HepG2 (cell line): ENCODE measurements at regions not wholly inside any gene's neighbourhood (a gene's known extent, or its start where the extent isn't known, plus 50 kb on each side); places are given as distances from the start of the nearest gene placed in this dataset.

Experiments used
- ATAC-seq: fragments of 200-7000 bp; cut with Tn5 transposase; 3 replicates; pipeline ENCODE4 v1.9.1; 2020; ENCODE audit warnings: mild to moderate bottlenecking, moderate library complexity
- BruUV-seq: library from RNA; stranded (reverse); fragments of 400-500 nt; replicated peaks from 2 replicates; lab custom pipeline; 2021; lab: Mats Ljungman, UMichigan
- CTCF ChIA-PET: fragments of 300-600 bp; formaldehyde crosslinking; extraction: SDS; loops from one replicate; lab custom pipeline; 2021; ENCODE audit warnings: low total read pairs, inconsistent platforms, low intra/inter-chr PET ratio; lab: Yijun Ruan, JAX
- POLR2A ChIA-PET: fragments of 350-600 bp; sonication (Branson Sonifier 250); formaldehyde crosslinking; loops from one replicate; lab custom pipeline; 2020; ENCODE audit warnings: antibody characterized with exemption, inconsistent platforms; lab: Yijun Ruan, JAX
- DNase-seq: peaks from one replicate; pipeline ENCODE4 v3.0.0-alpha.2; 2015; ENCODE audit warnings: low spot score
- FAIRE-seq: peaks from 3 replicates; lab custom pipeline; 2011; peaks lifted over from hg19 to GRCh38; lab: Jason Lieb, UNC
- H2AFZ ChIP-seq: one replicate; pipeline ENCODE4 v1.6.1; 2011; ENCODE audit warnings: low read length, inconsistent platforms
- H3K27ac ChIP-seq: fragments of 300-600 bp; 3 replicates; pipeline ENCODE4 v1.8.0; 2011; ENCODE audit warnings: mixed run types, mild to moderate bottlenecking, mixed read lengths, low read length, inconsistent platforms; ENCODE audit not compliant: insufficient read depth; ENCODE audit errors: extremely low read length
- H3K27me3 ChIP-seq, 2 experiments: fragments of 200-600 bp in 1 of 2; 2 replicates in 1 of 2; 3 replicates in 1 of 2; pipeline versions ENCODE4 v1.6.0 to v1.8.0; 2011; ENCODE audit warnings: low read length in 2 of 2, mild to moderate bottlenecking in 2 of 2, moderate library complexity in 2 of 2, inconsistent platforms in 1 of 2; ENCODE audit not compliant: insufficient read depth in 2 of 2, control insufficient read depth in 1 of 2
- H3K36me3 ChIP-seq, 2 experiments: fragments of 200-600 bp in 1 of 2; replicated peaks in 1 of 2; 2 replicates in 1 of 2; 3 replicates in 1 of 2; pipeline versions ENCODE4 v1.5.1 to v1.8.0; 2011; ENCODE audit warnings: low read length in 2 of 2, inconsistent platforms in 1 of 2; ENCODE audit not compliant: insufficient read depth in 2 of 2, control insufficient read depth in 1 of 2
- H3K4me1 ChIP-seq: 2 replicates; pipeline ENCODE4 v1.5.1; 2012; ENCODE audit warnings: low read length, inconsistent platforms; ENCODE audit not compliant: insufficient read depth
- H3K4me2 ChIP-seq: 2 replicates; pipeline ENCODE4 v1.6.0; 2011; ENCODE audit warnings: low read depth, low read length, inconsistent platforms
- H3K4me3 ChIP-seq, 3 experiments: fragments of 200-600 bp in 1 of 3; sonication (generic), shearing (Covaris generic) in 1 of 3; replicated peaks in 1 of 3; 2 replicates each; pipeline ENCODE4 v1.5.1; 2011 to 2016; ENCODE audit warnings: low read length in 3 of 3, inconsistent platforms in 2 of 3, low read depth in 2 of 3, mild to moderate bottlenecking in 2 of 3, control low read depth in 1 of 3, mixed read lengths in 1 of 3; ENCODE audit not compliant: insufficient read depth in 1 of 3
- H3K79me2 ChIP-seq: one replicate; pipeline ENCODE4 v1.6.1; 2011; ENCODE audit warnings: low read length, inconsistent platforms; ENCODE audit not compliant: insufficient read depth
- H3K9ac ChIP-seq: 2 replicates; pipeline ENCODE4 v1.6.0; 2011; ENCODE audit warnings: mild to moderate bottlenecking, low read depth, low read length, inconsistent platforms; ENCODE audit not compliant: insufficient read depth
- H3K9me3 ChIP-seq: 2 replicates; pipeline ENCODE4 v1.5.1; 2012; ENCODE audit warnings: mild to moderate bottlenecking, low read length
- H4K20me1 ChIP-seq: 2 replicates; pipeline ENCODE4 v1.6.0; 2011; ENCODE audit warnings: inconsistent platforms, mild to moderate bottlenecking, low read length, moderate library complexity; ENCODE audit not compliant: insufficient read depth
- FOXO1 ChIP-seq: sonication (generic); formaldehyde crosslinking; IDR thresholded peaks from 2 replicates; pipeline ENCODE4 v1.4.0; 2020; ENCODE audit warnings: missing genetic modification reagents
- GPN1 ChIP-seq: sonication (generic); formaldehyde crosslinking; IDR thresholded peaks from 2 replicates; pipeline ENCODE4 v1.5.1; 2020; ENCODE audit warnings: missing genetic modification reagents, borderline replicate concordance
- HNF4A ChIP-seq: sonication (generic); formaldehyde crosslinking; IDR thresholded peaks from 2 replicates; pipeline ENCODE4 v1.4.0; 2020; ENCODE audit warnings: missing genetic modification reagents
- IRF2 ChIP-seq: IDR thresholded peaks from 2 replicates; pipeline ENCODE4 v1.6.1; 2018; ENCODE audit warnings: missing genetic modification reagents, missing compliant biosample characterization
- MED13 ChIP-seq: sonication (generic); formaldehyde crosslinking; IDR thresholded peaks from 2 replicates; pipeline ENCODE4 v1.5.0; 2020; ENCODE audit warnings: missing genetic modification reagents
- REST ChIP-seq, 2 experiments: IDR thresholded peaks; 2 replicates each; pipeline ENCODE4 v1.6.1; 2011 to 2012; ENCODE audit warnings: low read length in 2 of 2, borderline replicate concordance in 1 of 2, low read depth in 1 of 2, mild to moderate bottlenecking in 1 of 2, moderate library complexity in 1 of 2
- RFX3 ChIP-seq: IDR thresholded peaks from 2 replicates; pipeline ENCODE4 v1.6.1; 2016; ENCODE audit warnings: missing biosample characterization, missing genetic modification reagents
- SYNCRIP ChIP-seq: fragments of 200-400 bp; formaldehyde crosslinking; IDR thresholded peaks from 2 replicates; pipeline ENCODE4 v1.6.1; 2018; ENCODE audit warnings: mild to moderate bottlenecking, low read depth, low read length; ENCODE audit not compliant: insufficient read depth
- ZBTB21 ChIP-seq: sonication (generic); formaldehyde crosslinking; IDR thresholded peaks from 2 replicates; pipeline ENCODE4 v1.4.0; 2020; ENCODE audit warnings: missing genetic modification reagents
- ZMYM4 ChIP-seq: sonication (generic); formaldehyde crosslinking; IDR thresholded peaks from 2 replicates; pipeline ENCODE4 v1.8.1; 2023; ENCODE audit warnings: mild to moderate bottlenecking, missing genetic modification reagents
- ZSCAN12 ChIP-seq: sonication (generic); formaldehyde crosslinking; IDR thresholded peaks from 2 replicates; pipeline ENCODE4 v1.9.0; 2021; ENCODE audit warnings: mild to moderate bottlenecking, missing genetic modification reagents
- WGBS: methylation state at CpG from one replicate; pipeline ENCODE4 v1.1.6; 2017; ENCODE audit warnings: low lambda C conversion rate; 5-methylcytosine and 5-hydroxymethylcytosine counted together
- in situ Hi-C: cut with HindIII; loops from 2 replicates; pipeline ENCODE4 v1.10.0; 2017; ENCODE audit warnings: low pct_unique_long_range_greater_than_20kb; ENCODE audit not compliant: extremely low pct_ligation_motif_present
- intact Hi-C: fragments of 100-400 bp; cut with micrococcal nuclease; formaldehyde crosslinking; loops from one replicate; pipeline ENCODE4 v1.10.0; 2022; ENCODE audit not compliant: unreplicated experiment
- TF ChIP-seq, protein P1 (sequence below): IDR thresholded peaks from 2 replicates; pipeline ENCODE4 v1.6.1; 2016; ENCODE audit warnings: control low read depth
- TF ChIP-seq, protein P2 (sequence below): sonication (generic); formaldehyde crosslinking; IDR thresholded peaks from 2 replicates; pipeline ENCODE4 v1.5.0; 2020; ENCODE audit warnings: missing genetic modification reagents, mild to moderate bottlenecking, borderline replicate concordance

GRCh38 chr2:146821836-146822316, 1023.0 kb upstream of the ACVR2A start:
- no peak for ATAC-seq
- intact Hi-C loops (no loop called here), in situ Hi-C loops (no loop called here)
- TF ChIP-seq REST (IDR thresholded peaks at IDR 0.05; ENCODE audit: borderline replicate concordance in 1 of 2, low read depth in 1 of 2, low read length in 2 of 2): no peak
- TF ChIP-seq FOXO1 (CRISPR knock-in tag): no peak
- no peak for TF ChIP-seq MED13
- TF ChIP-seq ZSCAN12: no peak
- Histone ChIP-seq H2AFZ (no peak overlapping the region), H3K9ac (no peak overlapping the region), H3K9me3 (no peaks in the 10 kb centered on the region), H4K20me1 (no peaks in the 10 kb centered on the region), H3K27ac (no peak overlapping the region), H3K4me1 (no peaks in the 10 kb centered on the region), H3K4me3 (no peak overlapping the region), H3K27me3 (no peaks in the 10 kb centered on the region), H3K79me2 (no peaks in the 10 kb centered on the region), H3K4me2 (no peak overlapping the region), H3K36me3 (no peaks in the 10 kb centered on the region)
- no TSS peak for BruUV-seq
- 22% methylated on average over 2 of the region's 2 CpGs for WGBS
- no peak for FAIRE-seq
- CTCF ChIA-PET: no interaction called here
- DNase-seq: no peak
- POLR2A ChIA-PET: no interaction called here

DNA sequence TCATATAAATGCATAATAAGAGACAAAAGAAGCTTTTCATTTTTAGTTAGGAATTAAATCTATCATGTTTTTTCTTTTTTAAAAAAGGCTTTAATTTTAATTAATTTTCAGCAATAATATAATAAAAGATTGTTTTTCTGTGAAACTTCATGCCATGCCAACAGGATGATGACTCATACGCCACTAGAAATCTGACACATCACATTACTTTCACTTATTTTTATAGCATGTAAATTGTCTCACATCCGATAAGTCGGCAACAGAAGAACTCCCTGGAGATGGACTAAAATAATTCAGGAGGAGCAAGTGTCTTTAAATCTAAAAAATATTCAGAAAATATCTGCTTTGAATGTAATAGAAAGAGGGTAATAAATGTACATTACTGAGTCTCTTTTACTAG, 1024.2 kb upstream of the ACVR2A start:
- intact Hi-C loops: no loop called here
- H3K4me2 ChIP-seq: no peak overlapping the region
- in situ Hi-C loops: no loop called here
- TF ChIP-seq GPN1 (CRISPR knock-in tag) (no peak), SYNCRIP (no peak), RFX3 (CRISPR knock-in tag) (no peak), HNF4A (CRISPR knock-in tag) (no peak), ZMYM4 (CRISPR knock-in tag) (no peak), IRF2 (CRISPR knock-in tag) (no peak), ZBTB21 (CRISPR knock-in tag) (no peak)
- TF ChIP-seq, protein P1, sequence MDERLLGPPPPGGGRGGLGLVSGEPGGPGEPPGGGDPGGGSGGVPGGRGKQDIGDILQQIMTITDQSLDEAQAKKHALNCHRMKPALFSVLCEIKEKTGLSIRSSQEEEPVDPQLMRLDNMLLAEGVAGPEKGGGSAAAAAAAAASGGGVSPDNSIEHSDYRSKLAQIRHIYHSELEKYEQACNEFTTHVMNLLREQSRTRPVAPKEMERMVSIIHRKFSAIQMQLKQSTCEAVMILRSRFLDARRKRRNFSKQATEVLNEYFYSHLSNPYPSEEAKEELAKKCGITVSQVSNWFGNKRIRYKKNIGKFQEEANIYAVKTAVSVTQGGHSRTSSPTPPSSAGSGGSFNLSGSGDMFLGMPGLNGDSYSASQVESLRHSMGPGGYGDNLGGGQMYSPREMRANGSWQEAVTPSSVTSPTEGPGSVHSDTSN (CRISPR knock-in tag): no peak
- TF ChIP-seq, protein P2, sequence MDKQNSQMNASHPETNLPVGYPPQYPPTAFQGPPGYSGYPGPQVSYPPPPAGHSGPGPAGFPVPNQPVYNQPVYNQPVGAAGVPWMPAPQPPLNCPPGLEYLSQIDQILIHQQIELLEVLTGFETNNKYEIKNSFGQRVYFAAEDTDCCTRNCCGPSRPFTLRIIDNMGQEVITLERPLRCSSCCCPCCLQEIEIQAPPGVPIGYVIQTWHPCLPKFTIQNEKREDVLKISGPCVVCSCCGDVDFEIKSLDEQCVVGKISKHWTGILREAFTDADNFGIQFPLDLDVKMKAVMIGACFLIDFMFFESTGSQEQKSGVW: no peak

More for the DNA sequence above, 1024.2 kb upstream of the ACVR2A start:
- Histone ChIP-seq H3K27me3 (no peaks in the 10 kb centered on the region), H4K20me1 (no peaks in the 10 kb centered on the region), H2AFZ (no peak overlapping the region), H3K9me3 (no peaks in the 10 kb centered on the region), H3K79me2 (no peaks in the 10 kb centered on the region), H3K4me1 (no peaks in the 10 kb centered on the region), H3K27ac (no peak overlapping the region), H3K36me3 (no peaks in the 10 kb centered on the region), H3K9ac (no peak overlapping the region), H3K4me3 (no peak overlapping the region)
- FAIRE-seq (no peak), ATAC-seq (no peak), DNase-seq (no peak)
- POLR2A ChIA-PET: no interaction called here
- CTCF ChIA-PET: no interaction called here
- no TSS peak for BruUV-seq
- WGBS: 41% methylated on average over 3 of the region's 3 CpGs
